Stimulated activated naive CD8-positive, alpha-beta T cell treated with anti-CD3 and anti-CD28 coated beads, Interleukin-15, Interleukin-2, amounts not matched to agents 100 ng/mL and 50 ng/mL, for 24 hours (primary cell): ENCODE measurements at regions not wholly inside any gene's neighbourhood (a gene's known extent, or its start where the extent isn't known, plus 50 kb on each side); places are given as distances from the start of the nearest gene placed in this dataset.

Experiments used
- H3K27ac Mint-ChIP-seq: one replicate; pipeline ENCODE4 v1.8.0; 2021; ENCODE audit warnings: mild to moderate bottlenecking, mixed read lengths
- H3K27me3 Mint-ChIP-seq: one replicate; pipeline ENCODE4 v1.8.0; 2021; ENCODE audit warnings: mixed read lengths
- H3K36me3 Mint-ChIP-seq: one replicate; pipeline ENCODE4 v1.8.0; 2021; ENCODE audit warnings: low read depth, mixed read lengths
- H3K4me1 Mint-ChIP-seq: one replicate; pipeline ENCODE4 v1.8.0; 2021; ENCODE audit warnings: low read depth, mixed read lengths
- H3K4me3 Mint-ChIP-seq: one replicate; pipeline ENCODE4 v1.8.0; 2021; ENCODE audit warnings: mild to moderate bottlenecking, mixed read lengths
- H3K9me3 Mint-ChIP-seq: one replicate; pipeline ENCODE4 v1.8.0; 2021; ENCODE audit warnings: mixed read lengths

- Mint-ChIP-seq H3K27ac (no peak overlapping the region), H3K36me3 (no peaks in the 10 kb centered on the region), H3K27me3 (peaks cover 10% of the 10 kb centered on the region), H3K4me1 (no peaks in the 10 kb centered on the region), H3K9me3 (no peaks in the 10 kb centered on the region), H3K4me3 (no peak overlapping the region)
Observed at GRCh38 chr18:24986666-24987302, 365.2 kb downstream of the ZNF521 start.

- Mint-ChIP-seq H3K9me3 (no peaks in the 10 kb centered on the region), H3K4me3 (no peak overlapping the region)
Observed at GRCh38 chr18:24987303-24988252, 364.4 kb downstream of the ZNF521 start.

GRCh38 chr18:24988253-24988840 lies 363.6 kb downstream of the ZNF521 start:
- Mint-ChIP-seq H3K9me3 (no peaks in the 10 kb centered on the region), H3K36me3 (no peaks in the 10 kb centered on the region), H3K27ac (no peak overlapping the region), H3K4me3 (no peak overlapping the region), H3K4me1 (no peaks in the 10 kb centered on the region), H3K27me3 (peaks cover 10% of the 10 kb centered on the region)

More at GRCh38 chr18:24987303-24988252, 364.4 kb downstream of the ZNF521 start:
- no peaks in the 10 kb centered on the region for H3K4me1 Mint-ChIP-seq
- no peaks in the 10 kb centered on the region for H3K36me3 Mint-ChIP-seq
- H3K27ac Mint-ChIP-seq = no peak overlapping the region
- peaks cover 10% of the 10 kb centered on the region for H3K27me3 Mint-ChIP-seq

- Mint-ChIP-seq H3K27ac (no peak overlapping the region), H3K4me1 (no peaks in the 10 kb centered on the region), H3K36me3 (no peaks in the 10 kb centered on the region), H3K9me3 (peaks cover 3% of the 10 kb centered on the region), H3K27me3 (peaks cover 7% of the 10 kb centered on the region), H3K4me3 (no peak overlapping the region)
Observed at GRCh38 chr18:24989760-24990593, 362.0 kb downstream of the ZNF521 start.

GRCh38 chr18:24990671-24991134 lies 361.3 kb downstream of the ZNF521 start:
- no peaks in the 10 kb centered on the region for H3K36me3 Mint-ChIP-seq
- no peaks in the 10 kb centered on the region for H3K4me1 Mint-ChIP-seq
- H3K27me3 Mint-ChIP-seq = peaks cover 4% of the 10 kb centered on the region
- no peak overlapping the region for H3K4me3 Mint-ChIP-seq
- H3K27ac Mint-ChIP-seq = no peak overlapping the region
- H3K9me3 Mint-ChIP-seq = peaks cover 3% of the 10 kb centered on the region

GRCh38 chr18:24991141-24992060 lies 360.6 kb downstream of the ZNF521 start:
- Mint-ChIP-seq H3K9me3 (peaks cover 3% of the 10 kb centered on the region), H3K4me1 (no peaks in the 10 kb centered on the region), H3K4me3 (no peak overlapping the region), H3K36me3 (no peaks in the 10 kb centered on the region), H3K27me3 (peaks cover 4% of the 10 kb centered on the region), H3K27ac (no peak overlapping the region)

- Mint-ChIP-seq H3K4me3 (no peak overlapping the region), H3K9me3 (peaks cover 3% of the 10 kb centered on the region), H3K27me3 (peaks cover 4% of the 10 kb centered on the region), H3K4me1 (no peaks in the 10 kb centered on the region), H3K27ac (no peak overlapping the region), H3K36me3 (no peaks in the 10 kb centered on the region)
Observed at GRCh38 chr18:24992491-24992890, 359.5 kb downstream of the ZNF521 start.

- peaks cover 3% of the 10 kb centered on the region for H3K9me3 Mint-ChIP-seq
- H3K4me1 Mint-ChIP-seq = no peaks in the 10 kb centered on the region
- H3K27me3 Mint-ChIP-seq = no peaks in the 10 kb centered on the region
- H3K27ac Mint-ChIP-seq = no peak overlapping the region
- H3K4me3 Mint-ChIP-seq = no peak overlapping the region
- H3K36me3 Mint-ChIP-seq = no peaks in the 10 kb centered on the region
Observed at GRCh38 chr18:24993628-24994027, 358.3 kb downstream of the ZNF521 start.

- Mint-ChIP-seq H3K4me1 (no peaks in the 10 kb centered on the region), H3K9me3 (peaks cover 9% of the 10 kb centered on the region), H3K27ac (no peak overlapping the region), H3K36me3 (no peaks in the 10 kb centered on the region), H3K27me3 (no peaks in the 10 kb centered on the region), H3K4me3 (no peak overlapping the region)
Observed at GRCh38 chr18:24995056-24995455, 356.9 kb downstream of the ZNF521 start.

GRCh38 chr18:24995755-24996154 lies 356.2 kb downstream of the ZNF521 start:
- Mint-ChIP-seq H3K4me1 (no peaks in the 10 kb centered on the region), H3K9me3 (peaks cover 9% of the 10 kb centered on the region), H3K27ac (no peak overlapping the region), H3K4me3 (no peak overlapping the region), H3K36me3 (no peaks in the 10 kb centered on the region), H3K27me3 (no peaks in the 10 kb centered on the region)

GRCh38 chr18:24999650-25000267 lies 352.2 kb downstream of the ZNF521 start:
- Mint-ChIP-seq H3K4me3 (no peak overlapping the region), H3K9me3 (peaks cover 11% of the 10 kb centered on the region), H3K4me1 (no peaks in the 10 kb centered on the region), H3K36me3 (no peaks in the 10 kb centered on the region), H3K27ac (no peak overlapping the region), H3K27me3 (no peaks in the 10 kb centered on the region)

GRCh38 chr18:25001803-25002202 lies 350.2 kb downstream of the ZNF521 start:
- H3K27ac Mint-ChIP-seq = no peak overlapping the region
- H3K4me1 Mint-ChIP-seq = no peaks in the 10 kb centered on the region
- no peaks in the 10 kb centered on the region for H3K27me3 Mint-ChIP-seq

More at GRCh38 chr18:25001803-25002202, 350.2 kb downstream of the ZNF521 start:
- H3K4me3 Mint-ChIP-seq = no peak overlapping the region
- H3K36me3 Mint-ChIP-seq = no peaks in the 10 kb centered on the region
- peaks cover 14% of the 10 kb centered on the region for H3K9me3 Mint-ChIP-seq
